Neural progenitor cell (in vitro differentiated cells): ENCODE measurements at regions not wholly inside any gene's neighbourhood (a gene's known extent, or its start where the extent isn't known, plus 50 kb on each side); places are given as distances from the start of the nearest gene placed in this dataset.

Experiments
- DNase-seq: peaks from one replicate; pipeline ENCODE4 v3.0.0-alpha.2; 2016; ENCODE audit warnings: low spot score
- H2AFZ ChIP-seq: fragments of 200-600 bp; sonication (generic); replicated peaks from 2 replicates; pipeline ENCODE4 v1.6.1; 2016; ENCODE audit warnings: antibody characterized with exemption
- H3F3A ChIP-seq: fragments of 200-600 bp; sonication (generic); 2 replicates; pipeline ENCODE4 v1.6.1; 2016; ENCODE audit warnings: antibody characterized with exemption, low read depth
- H3K27ac ChIP-seq: fragments of 200-600 bp; sonication (generic); 2 replicates; pipeline ENCODE4 v1.5.1; 2016; ENCODE audit warnings: mild to moderate bottlenecking
- H3K27me3 ChIP-seq: fragments of 200-600 bp; sonication (generic); 2 replicates; pipeline ENCODE4 v1.6.1; 2016; ENCODE audit warnings: mild to moderate bottlenecking, moderate library complexity
- H3K36me3 ChIP-seq: fragments of 200-600 bp; sonication (generic); 2 replicates; pipeline ENCODE4 v1.5.1; 2016
- H3K4me1 ChIP-seq: fragments of 200-600 bp; sonication (generic); 2 replicates; pipeline ENCODE4 v1.6.1; 2016; ENCODE audit warnings: mixed run types
- H3K4me2 ChIP-seq: fragments of 200-600 bp; sonication (generic); 2 replicates; pipeline ENCODE4 v1.6.1; 2016
- H3K4me3 ChIP-seq: fragments of 200-600 bp; sonication (generic); 2 replicates; pipeline ENCODE4 v1.5.1; 2016
- H3K79me2 ChIP-seq: fragments of 200-600 bp; sonication (generic); 2 replicates; pipeline ENCODE4 v1.6.1; 2016; ENCODE audit warnings: low read depth
- H3K9ac ChIP-seq: fragments of 200-600 bp; sonication (generic); 2 replicates; pipeline ENCODE4 v1.6.1; 2016
- H3K9me3 ChIP-seq: fragments of 200-600 bp; sonication (generic); 2 replicates; pipeline ENCODE4 v1.5.1; 2016; ENCODE audit warnings: low read depth
- H4K20me1 ChIP-seq: fragments of 200-600 bp; sonication (generic); 2 replicates; pipeline ENCODE4 v1.6.1; 2016; ENCODE audit warnings: low read depth
- H3K27ac Mint-ChIP-seq: 3 replicates; pipeline ENCODE4 v1.8.0; 2021; ENCODE audit warnings: mixed read lengths
- H3K27me3 Mint-ChIP-seq: 2 replicates; pipeline ENCODE4 v1.8.0; 2022; ENCODE audit warnings: low read depth, mild to moderate bottlenecking, inconsistent platforms, moderate library complexity, mixed read lengths; ENCODE audit not compliant: insufficient read depth
- H3K36me3 Mint-ChIP-seq: 3 replicates; pipeline ENCODE4 v1.8.0; 2021; ENCODE audit warnings: mixed read lengths
- H3K4me1 Mint-ChIP-seq: 3 replicates; pipeline ENCODE4 v1.8.0; 2021; ENCODE audit warnings: mixed read lengths
- H3K4me3 Mint-ChIP-seq: 3 replicates; pipeline ENCODE4 v1.8.0; 2021; ENCODE audit warnings: mild to moderate bottlenecking, moderate library complexity, mixed read lengths
- H3K9me3 Mint-ChIP-seq: 3 replicates; pipeline ENCODE4 v1.8.0; 2020; ENCODE audit warnings: mixed read lengths
- EZH2 ChIP-seq: fragments of 200-600 bp; sonication (generic); IDR thresholded peaks from 2 replicates; pipeline ENCODE4 v1.6.1; 2017; ENCODE audit warnings: antibody characterized with exemption, mild to moderate bottlenecking, moderate library complexity
- EZH2phosphoT487 ChIP-seq: fragments of 200-600 bp; sonication (generic); IDR thresholded peaks from 2 replicates; pipeline ENCODE4 v1.6.1; 2017; ENCODE audit warnings: antibody characterized with exemption
- TF ChIP-seq, protein P1 (sequence below): fragments of 200-600 bp; sonication (generic); IDR thresholded peaks from 2 replicates; pipeline ENCODE4 v1.5.1; 2017; ENCODE audit warnings: antibody characterized with exemption, mild to moderate bottlenecking

DNA sequence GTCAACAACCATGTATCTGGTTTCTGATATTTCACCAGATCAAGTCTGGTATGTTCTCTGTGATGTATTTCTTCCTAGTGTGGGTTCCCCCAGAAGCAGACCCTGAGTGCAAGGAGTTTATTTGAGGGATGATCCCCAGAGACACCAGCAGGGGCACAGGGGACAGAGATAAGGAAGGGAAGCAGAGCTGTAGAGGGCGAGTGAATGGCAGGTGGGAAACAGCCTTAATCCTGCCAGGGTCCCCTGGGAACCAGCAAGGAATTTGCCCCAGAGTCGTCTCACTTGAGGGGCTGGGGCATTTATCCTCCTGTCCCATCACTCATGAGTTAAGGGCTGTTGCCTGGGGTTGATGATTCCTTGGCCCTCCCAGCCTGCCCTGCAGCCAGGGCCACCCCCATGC lies 206.4 kb upstream of the BCOR start:
- Histone ChIP-seq H2AFZ (no peak overlapping the region), H3K36me3 (no peaks in the 10 kb centered on the region), H3K9ac (no peak overlapping the region), H3K4me1 (peaks cover 6% of the 10 kb centered on the region), H3K27ac (no peak overlapping the region), H3F3A (no peaks in the 10 kb centered on the region), H3K27me3 (no peaks in the 10 kb centered on the region), H3K9me3 (no peaks in the 10 kb centered on the region), H3K4me3 (no peak overlapping the region), H3K79me2 (no peaks in the 10 kb centered on the region), H3K4me2 (no peak overlapping the region), H4K20me1 (no peaks in the 10 kb centered on the region)
- TF ChIP-seq EZH2phosphoT487 (no peak), EZH2 (no peak)
- TF ChIP-seq, protein P1, sequence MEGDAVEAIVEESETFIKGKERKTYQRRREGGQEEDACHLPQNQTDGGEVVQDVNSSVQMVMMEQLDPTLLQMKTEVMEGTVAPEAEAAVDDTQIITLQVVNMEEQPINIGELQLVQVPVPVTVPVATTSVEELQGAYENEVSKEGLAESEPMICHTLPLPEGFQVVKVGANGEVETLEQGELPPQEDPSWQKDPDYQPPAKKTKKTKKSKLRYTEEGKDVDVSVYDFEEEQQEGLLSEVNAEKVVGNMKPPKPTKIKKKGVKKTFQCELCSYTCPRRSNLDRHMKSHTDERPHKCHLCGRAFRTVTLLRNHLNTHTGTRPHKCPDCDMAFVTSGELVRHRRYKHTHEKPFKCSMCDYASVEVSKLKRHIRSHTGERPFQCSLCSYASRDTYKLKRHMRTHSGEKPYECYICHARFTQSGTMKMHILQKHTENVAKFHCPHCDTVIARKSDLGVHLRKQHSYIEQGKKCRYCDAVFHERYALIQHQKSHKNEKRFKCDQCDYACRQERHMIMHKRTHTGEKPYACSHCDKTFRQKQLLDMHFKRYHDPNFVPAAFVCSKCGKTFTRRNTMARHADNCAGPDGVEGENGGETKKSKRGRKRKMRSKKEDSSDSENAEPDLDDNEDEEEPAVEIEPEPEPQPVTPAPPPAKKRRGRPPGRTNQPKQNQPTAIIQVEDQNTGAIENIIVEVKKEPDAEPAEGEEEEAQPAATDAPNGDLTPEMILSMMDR: peak; percentile 10
- Mint-ChIP-seq H3K4me1 (peaks cover 18% of the 10 kb centered on the region), H3K27me3 (peaks cover 5% of the 10 kb centered on the region), H3K36me3 (no peaks in the 10 kb centered on the region), H3K27ac (no peak overlapping the region), H3K9me3 (peaks cover 22% of the 10 kb centered on the region), H3K4me3 (no peak overlapping the region)
- DNase-seq: no peak

DNA sequence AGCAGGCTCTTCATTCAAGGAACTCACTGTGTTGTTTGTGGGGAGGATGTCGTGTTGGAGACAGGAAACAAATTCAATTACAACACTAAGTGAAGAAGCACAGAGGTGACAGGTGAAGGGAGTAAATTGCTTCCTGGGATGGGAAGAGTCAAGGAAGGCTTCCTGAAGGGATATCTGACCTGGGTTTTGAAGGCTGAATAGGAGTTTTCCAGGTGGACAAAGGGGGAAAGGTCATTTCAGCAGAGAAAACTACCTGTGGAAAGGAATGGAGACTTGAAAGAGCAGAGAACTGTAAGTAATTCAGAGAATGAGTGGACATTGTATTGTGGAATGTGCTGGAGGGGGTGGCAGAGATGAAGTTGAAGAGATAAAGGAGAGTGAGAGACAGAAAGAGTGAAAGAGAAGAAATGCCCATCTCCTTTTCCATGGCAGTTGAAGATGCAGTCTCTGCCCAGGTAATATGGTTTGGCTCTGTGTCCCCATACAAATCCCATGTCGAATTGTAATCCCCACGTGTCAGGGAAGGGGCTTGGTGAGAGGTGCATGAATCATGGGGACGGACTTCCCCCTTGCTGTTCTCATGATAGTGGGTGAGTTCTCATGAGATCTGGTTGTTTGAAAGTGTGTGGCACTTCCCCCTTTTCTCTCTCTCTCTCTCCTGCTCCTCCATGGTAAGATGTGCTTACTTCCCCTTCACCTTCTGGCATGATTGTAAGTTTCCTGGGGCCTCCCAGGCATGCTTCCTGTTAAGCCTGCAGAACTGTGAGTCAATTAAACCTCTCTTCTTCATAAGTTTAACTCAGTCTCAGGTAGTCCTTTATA lies 205.7 kb upstream of the BCOR start:
- Mint-ChIP-seq H3K36me3 (no peaks in the 10 kb centered on the region), H3K27me3 (peaks cover 7% of the 10 kb centered on the region), H3K4me3 (no peak overlapping the region), H3K27ac (no peak overlapping the region), H3K4me1 (peaks cover 23% of the 10 kb centered on the region), H3K9me3 (peaks cover 24% of the 10 kb centered on the region)
- Histone ChIP-seq H3K4me1 (peaks cover 11% of the 10 kb centered on the region), H3F3A (no peaks in the 10 kb centered on the region), H3K79me2 (no peaks in the 10 kb centered on the region), H3K27me3 (no peaks in the 10 kb centered on the region), H4K20me1 (no peaks in the 10 kb centered on the region), H3K4me2 (no peak overlapping the region), H2AFZ (no peak overlapping the region), H3K36me3 (no peaks in the 10 kb centered on the region), H3K9me3 (no peaks in the 10 kb centered on the region), H3K9ac (no peak overlapping the region), H3K27ac (no peak overlapping the region), H3K4me3 (no peak overlapping the region)
- no peak for DNase-seq
- TF ChIP-seq EZH2 (no peak), EZH2phosphoT487 (no peak)
- TF ChIP-seq, protein P1: no peak

DNA sequence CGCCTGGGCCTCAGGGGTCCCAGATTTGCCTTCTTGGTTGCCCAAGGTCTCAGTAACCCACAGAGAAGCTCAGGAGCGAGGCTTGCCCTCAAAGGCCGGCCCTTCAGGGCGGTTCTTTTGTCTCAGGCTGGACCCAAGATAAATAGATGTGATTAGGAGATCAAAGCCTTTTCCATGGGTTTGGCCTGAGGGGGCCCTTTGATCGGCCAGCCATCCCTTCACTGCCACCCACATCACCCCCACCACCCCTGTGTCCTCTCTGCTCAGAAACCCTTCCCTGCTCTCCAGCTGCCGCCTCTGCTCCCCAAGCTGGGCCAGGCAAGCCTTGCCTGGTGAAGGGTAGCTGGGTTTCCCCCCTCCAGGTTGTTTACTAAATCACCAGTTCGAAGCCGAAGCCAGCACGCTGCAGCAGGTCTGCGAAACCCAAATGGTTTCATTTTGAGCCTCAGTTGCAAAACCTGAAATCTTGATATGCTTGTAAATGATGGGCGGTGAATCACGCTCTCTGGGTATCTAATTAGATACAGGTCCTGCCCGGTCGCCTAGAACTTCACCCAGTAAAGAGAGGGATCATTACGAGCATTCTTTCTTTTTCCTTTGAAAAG lies 202.6 kb upstream of the BCOR start:
- H3K27me3 ChIP-seq: no peaks in the 10 kb centered on the region
- peaks cover 21% of the 10 kb centered on the region for H3K4me1 ChIP-seq
- H3K27ac ChIP-seq: no peak overlapping the region
- no peak overlapping the region for H3K4me3 ChIP-seq
- no peaks in the 10 kb centered on the region for H3K36me3 ChIP-seq
- H3K9me3 ChIP-seq: no peaks in the 10 kb centered on the region
- H3K9me3 Mint-ChIP-seq: peaks cover 12% of the 10 kb centered on the region
- DNase-seq: peak; percentile 26
- H3K4me3 Mint-ChIP-seq: no peak overlapping the region
- no peaks in the 10 kb centered on the region for H3K36me3 Mint-ChIP-seq
- H3K4me2 ChIP-seq: no peak overlapping the region
- H3K27ac Mint-ChIP-seq: no peak overlapping the region
- peaks cover 7% of the 10 kb centered on the region for H3K27me3 Mint-ChIP-seq
- H3K9ac ChIP-seq: no peak overlapping the region
- no peaks in the 10 kb centered on the region for H3K79me2 ChIP-seq
- no peak overlapping the region for H2AFZ ChIP-seq
- H4K20me1 ChIP-seq: no peaks in the 10 kb centered on the region
- H3F3A ChIP-seq: peaks cover 6% of the 10 kb centered on the region
- TF ChIP-seq EZH2phosphoT487 (no peak), EZH2 (no peak)
- TF ChIP-seq, protein P1: no peak
- peaks cover 31% of the 10 kb centered on the region for H3K4me1 Mint-ChIP-seq
